Brain microvascular endothelial cell (primary cell): ENCODE measurements at regions not wholly inside any gene's neighbourhood (a gene's known extent, or its start where the extent isn't known, plus 50 kb on each side); places are given as distances from the start of the nearest gene placed in this dataset.
"Not testable (repeated sequence)": the region's sequence is repeated elsewhere in the genome, so short reads cannot be mapped to it uniquely, and the experiment has no call there.

ENCODE experiments used
- DNase-seq: peaks from one replicate; pipeline ENCODE4 v3.0.0-alpha.2; 2020
- H3K27ac ChIP-seq: fragments of 250-450 bp; sonication (Bioruptor Pico); 2 replicates; pipeline ENCODE4 v1.5.1; 2020; ENCODE audit warnings: mild to moderate bottlenecking, moderate library complexity
- H3K27me3 ChIP-seq: fragments of 250-450 bp; sonication (Bioruptor Pico); replicated peaks from 2 replicates; pipeline ENCODE4 v1.5.1; 2020; ENCODE audit warnings: mild to moderate bottlenecking
- H3K36me3 ChIP-seq: fragments of 250-450 bp; sonication (Bioruptor Pico); replicated peaks from 2 replicates; pipeline ENCODE4 v1.5.1; 2020; ENCODE audit warnings: mild to moderate bottlenecking
- H3K4me3 ChIP-seq: 2 replicates; pipeline ENCODE4 v1.5.1; 2011; ENCODE audit warnings: low read depth, mild to moderate bottlenecking, control low read depth, low read length, moderate library complexity
- in situ Hi-C: cut with HindIII; loops from 2 replicates; pipeline ENCODE4 v1.10.0; 2017; ENCODE audit warnings: low sequenced_read_pairs, low pct_ligation_motif_present
- TF ChIP-seq, protein P1 (sequence below): IDR thresholded peaks from 2 replicates; pipeline ENCODE4 v1.5.1; 2011; ENCODE audit warnings: low read depth, mild to moderate bottlenecking, moderate library complexity, low read length, control low read depth, inconsistent platforms; ENCODE audit errors: missing control alignments

DNA sequence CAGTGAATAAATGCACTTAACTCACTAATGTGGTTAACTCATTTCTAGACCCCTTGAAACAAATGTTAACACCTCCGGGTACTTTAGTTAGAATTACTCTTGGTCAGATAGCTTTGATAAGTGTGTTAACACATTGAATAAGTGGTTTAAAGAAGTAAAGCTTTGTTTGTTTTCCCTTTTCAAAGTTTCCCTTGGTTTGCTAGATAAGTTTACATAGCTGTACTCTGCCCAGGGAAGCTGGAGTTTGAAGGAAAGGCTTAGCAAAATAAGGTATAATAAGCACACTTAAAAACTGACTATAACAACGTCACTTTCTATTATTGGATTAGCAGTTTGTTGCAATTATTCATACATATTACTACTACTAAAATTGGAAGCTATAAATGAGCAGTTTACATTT, 1233.9 kb upstream of the ADGRL2 start:
- in situ Hi-C loops: no loop called here

DNA sequence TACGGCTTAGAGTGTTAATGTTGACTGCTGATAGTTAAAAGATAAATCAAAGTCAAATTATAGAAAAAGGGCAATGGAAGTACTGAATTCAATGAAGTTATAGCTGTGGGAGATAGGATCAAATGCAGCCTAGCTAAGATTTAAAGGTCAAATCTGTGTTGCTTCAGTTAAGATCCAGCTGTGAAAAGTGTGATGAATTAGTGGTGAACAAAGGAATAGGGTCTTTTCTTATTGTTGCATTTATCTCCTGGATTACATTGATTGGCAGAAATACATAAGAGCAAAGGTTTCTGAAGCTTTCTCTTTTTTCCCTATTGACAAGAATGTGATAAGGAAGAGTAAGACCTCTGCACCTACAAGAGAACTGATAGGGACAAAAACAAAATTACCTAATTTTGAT, 1234.6 kb upstream of the ADGRL2 start:
- H3K27ac ChIP-seq: no peak overlapping the region
- TF ChIP-seq, protein P1, sequence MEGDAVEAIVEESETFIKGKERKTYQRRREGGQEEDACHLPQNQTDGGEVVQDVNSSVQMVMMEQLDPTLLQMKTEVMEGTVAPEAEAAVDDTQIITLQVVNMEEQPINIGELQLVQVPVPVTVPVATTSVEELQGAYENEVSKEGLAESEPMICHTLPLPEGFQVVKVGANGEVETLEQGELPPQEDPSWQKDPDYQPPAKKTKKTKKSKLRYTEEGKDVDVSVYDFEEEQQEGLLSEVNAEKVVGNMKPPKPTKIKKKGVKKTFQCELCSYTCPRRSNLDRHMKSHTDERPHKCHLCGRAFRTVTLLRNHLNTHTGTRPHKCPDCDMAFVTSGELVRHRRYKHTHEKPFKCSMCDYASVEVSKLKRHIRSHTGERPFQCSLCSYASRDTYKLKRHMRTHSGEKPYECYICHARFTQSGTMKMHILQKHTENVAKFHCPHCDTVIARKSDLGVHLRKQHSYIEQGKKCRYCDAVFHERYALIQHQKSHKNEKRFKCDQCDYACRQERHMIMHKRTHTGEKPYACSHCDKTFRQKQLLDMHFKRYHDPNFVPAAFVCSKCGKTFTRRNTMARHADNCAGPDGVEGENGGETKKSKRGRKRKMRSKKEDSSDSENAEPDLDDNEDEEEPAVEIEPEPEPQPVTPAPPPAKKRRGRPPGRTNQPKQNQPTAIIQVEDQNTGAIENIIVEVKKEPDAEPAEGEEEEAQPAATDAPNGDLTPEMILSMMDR: no peak
- H3K36me3 ChIP-seq: no peaks in the 10 kb centered on the region
- H3K4me3 ChIP-seq: no peak overlapping the region
- in situ Hi-C loops: no loop called here
- no peaks in the 10 kb centered on the region for H3K27me3 ChIP-seq
- DNase-seq: no peak

More for the DNA sequence above, 1233.9 kb upstream of the ADGRL2 start:
- TF ChIP-seq, protein P1: no peak
- Histone ChIP-seq H3K36me3 (no peaks in the 10 kb centered on the region), H3K4me3 (no peak overlapping the region), H3K27me3 (no peaks in the 10 kb centered on the region), H3K27ac (no peak overlapping the region)
- DNase-seq: no peak

DNA sequence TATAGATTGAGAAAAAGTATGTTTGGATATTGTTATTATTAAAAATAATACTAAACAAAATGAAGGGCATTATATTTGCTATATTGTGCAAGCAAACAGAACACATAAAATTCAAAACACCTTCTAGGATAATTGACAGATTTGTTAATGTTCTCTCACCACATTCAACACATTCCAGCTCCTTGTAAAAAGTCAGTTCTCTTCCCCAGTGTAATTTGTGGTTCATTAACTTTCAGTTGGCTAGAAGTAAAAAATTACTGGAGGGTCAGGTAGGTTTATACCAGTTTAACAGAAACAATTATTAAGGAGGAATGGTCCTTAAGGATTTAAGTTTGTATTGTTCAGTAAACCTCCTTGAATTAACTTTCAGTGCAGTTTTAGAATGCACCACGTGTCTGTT, 1235.3 kb upstream of the ADGRL2 start:
- Histone ChIP-seq H3K27me3 (no peaks in the 10 kb centered on the region), H3K36me3 (no peaks in the 10 kb centered on the region), H3K27ac (no peak overlapping the region), H3K4me3 (no peak overlapping the region)
- TF ChIP-seq, protein P1: no peak
- in situ Hi-C loops: no loop called here
- DNase-seq: no peak

GRCh38 chr1:80542231-80542630, 1258.5 kb upstream of the ADGRL2 start:
- H3K27ac ChIP-seq: no peak overlapping the region
- peak; percentile 2 for DNase-seq
- no peak overlapping the region for H3K4me3 ChIP-seq
- no peaks in the 10 kb centered on the region for H3K27me3 ChIP-seq
- H3K36me3 ChIP-seq: no peaks in the 10 kb centered on the region
- TF ChIP-seq, protein P1: no peak
- in situ Hi-C loops: no loop called here

DNA sequence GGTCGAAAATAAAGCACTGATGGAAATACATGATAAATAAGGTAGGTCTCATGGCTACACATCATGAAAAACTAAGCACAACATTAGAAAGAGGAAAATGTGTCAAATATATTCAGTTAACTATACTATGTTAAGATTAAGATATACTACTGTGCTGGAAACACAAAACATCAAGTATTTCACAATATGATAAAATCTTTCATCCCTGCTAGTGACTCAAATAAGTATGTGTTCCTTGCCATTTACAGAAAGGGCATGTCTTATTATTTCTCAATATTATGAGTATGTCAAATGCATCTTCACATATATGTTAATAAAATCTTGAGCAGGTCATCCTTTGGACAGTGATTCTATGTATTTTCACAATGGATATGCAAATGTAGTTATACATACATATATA, 1260.1 kb upstream of the ADGRL2 start:
- TF ChIP-seq, protein P1: no peak
- in situ Hi-C loops: no loop called here
- no peak for DNase-seq
- no peaks in the 10 kb centered on the region for H3K36me3 ChIP-seq
- no peak overlapping the region for H3K27ac ChIP-seq
- H3K4me3 ChIP-seq: no peak overlapping the region
- H3K27me3 ChIP-seq: no peaks in the 10 kb centered on the region

GRCh38 chr1:80540149-80540548, 1260.6 kb upstream of the ADGRL2 start:
- no peaks in the 10 kb centered on the region for H3K27me3 ChIP-seq
- TF ChIP-seq, protein P1: no peak
- no peak overlapping the region for H3K4me3 ChIP-seq
- H3K36me3 ChIP-seq: no peaks in the 10 kb centered on the region
- no peak for DNase-seq
- in situ Hi-C loops: no loop called here
- H3K27ac ChIP-seq: no peak overlapping the region

- DNase-seq, H3K27me3 ChIP-seq, H3K4me3 ChIP-seq, H3K36me3 ChIP-seq, H3K27ac ChIP-seq, in situ Hi-C loops: not testable (repeated sequence)
Observed at GRCh38 chr1:80539298-80539697, 1261.4 kb upstream of the ADGRL2 start.
